ENCODE measurements at regions not wholly inside any gene's neighbourhood (a gene's known extent, or its start where the extent isn't known, plus 50 kb on each side); places are given as distances from the start of the nearest gene placed in this dataset.

GRCh38 chr2:128533101-128533500 lies 214.4 kb upstream of the HS6ST1 start:
- Histone ChIP-seq H3K9me3 (no peaks in the 10 kb centered on the region), H3K27ac (no peak overlapping the region), H3K36me3 (no peaks in the 10 kb centered on the region), H3K27me3 (no peaks in the 10 kb centered on the region), H3K4me1 (no peaks in the 10 kb centered on the region), H3K4me3 (replicated peaks in 1 of 3) (no peak overlapping the region)
- TF ChIP-seq POLR2A (IDR thresholded peaks at IDR 0.05): no peak
- TF ChIP-seq, protein P1, sequence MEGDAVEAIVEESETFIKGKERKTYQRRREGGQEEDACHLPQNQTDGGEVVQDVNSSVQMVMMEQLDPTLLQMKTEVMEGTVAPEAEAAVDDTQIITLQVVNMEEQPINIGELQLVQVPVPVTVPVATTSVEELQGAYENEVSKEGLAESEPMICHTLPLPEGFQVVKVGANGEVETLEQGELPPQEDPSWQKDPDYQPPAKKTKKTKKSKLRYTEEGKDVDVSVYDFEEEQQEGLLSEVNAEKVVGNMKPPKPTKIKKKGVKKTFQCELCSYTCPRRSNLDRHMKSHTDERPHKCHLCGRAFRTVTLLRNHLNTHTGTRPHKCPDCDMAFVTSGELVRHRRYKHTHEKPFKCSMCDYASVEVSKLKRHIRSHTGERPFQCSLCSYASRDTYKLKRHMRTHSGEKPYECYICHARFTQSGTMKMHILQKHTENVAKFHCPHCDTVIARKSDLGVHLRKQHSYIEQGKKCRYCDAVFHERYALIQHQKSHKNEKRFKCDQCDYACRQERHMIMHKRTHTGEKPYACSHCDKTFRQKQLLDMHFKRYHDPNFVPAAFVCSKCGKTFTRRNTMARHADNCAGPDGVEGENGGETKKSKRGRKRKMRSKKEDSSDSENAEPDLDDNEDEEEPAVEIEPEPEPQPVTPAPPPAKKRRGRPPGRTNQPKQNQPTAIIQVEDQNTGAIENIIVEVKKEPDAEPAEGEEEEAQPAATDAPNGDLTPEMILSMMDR (IDR thresholded peaks at IDR 0.05): no peak
- WGBS, 2 donors: 44 to 47% methylated on average over 1 of the region's 1 CpG
- intact Hi-C loops (cut with DNase I): loop anchor here (10.0 kb wide), 1 partner anchor 208 kb away; no protein-coding TSS in a partner anchor
- no peak for DNase-seq

- WGBS, 2 donors: 89 to 95% methylated on average over 4 of the region's 4 CpGs
- Histone ChIP-seq H3K9me3 (no peaks in the 10 kb centered on the region), H3K4me1 (no peaks in the 10 kb centered on the region), H3K27me3 (no peaks in the 10 kb centered on the region), H3K4me3 (replicated peaks in 1 of 3) (no peak overlapping the region), H3K36me3 (no peaks in the 10 kb centered on the region), H3K27ac (no peak overlapping the region)
- DNase-seq: no peak
- intact Hi-C loops (cut with DNase I): loop anchor here (10.0 kb wide), 1 partner anchor 210 kb away; no protein-coding TSS in a partner anchor
- TF ChIP-seq, protein P1 (IDR thresholded peaks at IDR 0.05): no peak
- no peak for TF ChIP-seq POLR2A (IDR thresholded peaks at IDR 0.05)
These were observed 216.2 kb upstream of the HS6ST1 start for GRCh38 chr2:128534688-128535392.

- no peak for TF ChIP-seq POLR2A (IDR thresholded peaks at IDR 0.05)
- TF ChIP-seq, protein P1 (IDR thresholded peaks at IDR 0.05): no peak
- Histone ChIP-seq H3K27me3 (no peaks in the 10 kb centered on the region), H3K27ac (no peak overlapping the region), H3K9me3 (no peaks in the 10 kb centered on the region), H3K4me1 (no peaks in the 10 kb centered on the region), H3K4me3 (replicated peaks in 1 of 3) (no peak overlapping the region), H3K36me3 (no peaks in the 10 kb centered on the region)
- intact Hi-C loops (cut with DNase I): loop anchor here (10.0 kb wide), 1 partner anchor 211 kb away; no protein-coding TSS in a partner anchor
- WGBS, 2 donors: 74 to 81% methylated on average over 8 of the region's 8 CpGs
- DNase-seq: no peak
These were observed 217.3 kb upstream of the HS6ST1 start for GRCh38 chr2:128535953-128536352.

- no peaks in the 10 kb centered on the region for H3K4me1 ChIP-seq
- no peak overlapping the region for H3K27ac ChIP-seq
- TF ChIP-seq, protein P1 (IDR thresholded peaks at IDR 0.05): no peak
- DNase-seq: no peak
- no peaks in the 10 kb centered on the region for H3K36me3 ChIP-seq
- intact Hi-C loops (cut with DNase I): loop anchor here (10.0 kb wide), 1 partner anchor 212 kb away; no protein-coding TSS in a partner anchor
- no peaks in the 10 kb centered on the region for H3K27me3 ChIP-seq
- WGBS, 2 donors: 81 to 82% methylated on average over 14 of the region's 14 CpGs
- no peaks in the 10 kb centered on the region for H3K9me3 ChIP-seq
- no peak overlapping the region for H3K4me3 ChIP-seq (replicated peaks in 1 of 3)
These were observed 218.4 kb upstream of the HS6ST1 start for GRCh38 chr2:128536925-128537620.

GRCh38 chr2:128537646-128538045 lies 219.0 kb upstream of the HS6ST1 start:
- no peaks in the 10 kb centered on the region for H3K36me3 ChIP-seq
- no peaks in the 10 kb centered on the region for H3K27me3 ChIP-seq
- H3K4me3 ChIP-seq (replicated peaks in 1 of 3): no peak overlapping the region
- intact Hi-C loops (cut with DNase I): loop anchor here (10.0 kb wide), 1 partner anchor 213 kb away; no protein-coding TSS in a partner anchor
- no peaks in the 10 kb centered on the region for H3K9me3 ChIP-seq
- no peaks in the 10 kb centered on the region for H3K4me1 ChIP-seq
- no peak for DNase-seq
- H3K27ac ChIP-seq: no peak overlapping the region
- TF ChIP-seq, protein P1 (IDR thresholded peaks at IDR 0.05): no peak
- no peak for TF ChIP-seq POLR2A (IDR thresholded peaks at IDR 0.05)

All from thyroid gland (tissue), 4 donors.